ENCODE measurements at regions not wholly inside any gene's neighbourhood (a gene's known extent, or its start where the extent isn't known, plus 50 kb on each side); places are given as distances from the start of the nearest gene placed in this dataset.

DNA sequence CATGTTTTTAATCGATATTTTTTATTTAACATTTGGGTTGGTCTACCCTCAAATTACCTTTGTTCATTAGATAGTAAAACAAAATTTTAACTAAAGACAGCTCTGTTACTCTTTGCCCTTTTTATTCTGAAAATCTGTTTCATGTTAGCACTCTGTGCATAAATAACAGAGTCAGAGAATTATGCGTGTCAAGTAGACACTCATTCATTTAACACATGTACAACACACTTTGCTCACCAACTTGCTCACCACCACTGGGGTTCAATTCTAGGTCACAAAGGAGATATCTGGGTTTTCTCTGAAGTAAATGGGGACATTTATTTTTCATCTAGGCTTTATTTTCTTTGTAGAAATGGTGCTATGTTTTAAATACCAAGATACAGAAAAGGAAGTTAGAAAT lies 457.4 kb upstream of the SEMA3D start:
- TF ChIP-seq POLR2A (IDR thresholded peaks at IDR 0.05): no peak
- TF ChIP-seq, protein P1, sequence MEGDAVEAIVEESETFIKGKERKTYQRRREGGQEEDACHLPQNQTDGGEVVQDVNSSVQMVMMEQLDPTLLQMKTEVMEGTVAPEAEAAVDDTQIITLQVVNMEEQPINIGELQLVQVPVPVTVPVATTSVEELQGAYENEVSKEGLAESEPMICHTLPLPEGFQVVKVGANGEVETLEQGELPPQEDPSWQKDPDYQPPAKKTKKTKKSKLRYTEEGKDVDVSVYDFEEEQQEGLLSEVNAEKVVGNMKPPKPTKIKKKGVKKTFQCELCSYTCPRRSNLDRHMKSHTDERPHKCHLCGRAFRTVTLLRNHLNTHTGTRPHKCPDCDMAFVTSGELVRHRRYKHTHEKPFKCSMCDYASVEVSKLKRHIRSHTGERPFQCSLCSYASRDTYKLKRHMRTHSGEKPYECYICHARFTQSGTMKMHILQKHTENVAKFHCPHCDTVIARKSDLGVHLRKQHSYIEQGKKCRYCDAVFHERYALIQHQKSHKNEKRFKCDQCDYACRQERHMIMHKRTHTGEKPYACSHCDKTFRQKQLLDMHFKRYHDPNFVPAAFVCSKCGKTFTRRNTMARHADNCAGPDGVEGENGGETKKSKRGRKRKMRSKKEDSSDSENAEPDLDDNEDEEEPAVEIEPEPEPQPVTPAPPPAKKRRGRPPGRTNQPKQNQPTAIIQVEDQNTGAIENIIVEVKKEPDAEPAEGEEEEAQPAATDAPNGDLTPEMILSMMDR (IDR thresholded peaks at IDR 0.05): no peak

Measured in lower leg skin (tissue), 3 donors.